ENCODE measurements at regions not wholly inside any gene's neighbourhood (a gene's known extent, or its start where the extent isn't known, plus 50 kb on each side); places are given as distances from the start of the nearest gene placed in this dataset.

DNA sequence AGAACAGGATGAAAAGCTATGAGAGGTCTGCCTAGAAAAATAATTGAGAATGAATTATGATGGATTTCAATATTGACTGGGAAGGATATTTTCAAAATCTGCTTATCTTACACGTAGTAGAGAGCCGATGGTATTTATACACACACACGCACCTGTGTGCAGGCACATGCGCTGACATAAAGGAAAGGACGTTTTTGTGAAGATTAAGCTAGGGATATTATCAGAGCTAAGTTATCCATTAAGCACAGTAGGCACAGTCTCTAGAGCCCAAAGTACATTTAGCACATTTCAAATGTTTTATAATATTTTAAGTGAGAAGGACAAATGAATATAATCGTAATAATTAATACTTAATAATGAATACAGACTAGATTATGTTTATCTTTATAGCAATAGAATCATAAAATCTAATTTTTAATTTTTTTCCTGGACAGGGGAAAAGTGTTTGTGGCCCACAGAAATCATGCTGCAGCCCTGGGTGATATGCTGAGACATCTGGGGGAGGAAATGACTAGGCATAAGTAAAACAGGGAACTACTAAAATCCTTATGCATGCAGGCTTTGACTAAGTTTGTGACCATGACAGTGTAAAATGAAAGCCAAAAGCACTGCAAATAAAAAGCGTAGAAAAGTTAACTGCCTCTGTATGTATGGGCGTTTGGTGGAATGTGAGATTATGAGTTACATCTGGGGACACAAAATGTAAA, 146.1 kb downstream of the KITLG start:
- 8% methylated on average over 2 of the region's 8 CpGs for WGBS (ENCODE audit: insufficient coverage, low lambda C conversion rate)

DNA sequence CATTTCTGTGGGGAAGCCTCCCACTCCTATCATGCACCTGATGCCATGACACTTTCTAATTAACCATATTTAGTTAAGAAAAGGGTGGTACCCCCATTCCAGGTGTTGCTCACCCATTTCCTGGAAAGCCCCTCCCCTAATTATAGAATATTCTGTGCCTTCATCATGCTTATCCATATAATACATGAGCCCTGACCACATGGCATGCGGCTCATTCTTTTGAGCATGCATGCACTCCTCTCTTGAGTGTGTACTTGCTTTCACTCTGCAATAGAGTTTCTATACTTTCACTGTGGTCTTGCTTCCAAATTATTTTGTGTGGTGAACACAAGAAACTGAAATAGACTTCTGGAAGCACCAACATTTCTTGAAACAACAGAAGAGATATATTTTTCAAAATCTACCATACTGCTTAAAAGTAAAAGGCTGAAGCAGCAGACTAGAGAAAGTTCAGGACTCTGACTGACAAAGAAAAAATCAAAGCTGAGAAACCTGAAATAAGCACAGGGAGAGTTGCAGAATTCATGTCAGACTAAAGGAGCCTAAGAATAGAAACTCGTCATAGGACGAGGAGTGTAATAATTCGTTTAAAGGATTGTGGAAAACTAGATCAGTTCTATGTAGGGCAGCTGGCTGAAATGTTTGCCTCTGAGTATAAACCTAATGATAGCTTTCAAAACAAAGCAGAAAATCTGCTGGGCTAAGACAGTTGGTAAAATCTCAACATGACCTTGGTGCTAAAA, 144.8 kb downstream of the KITLG start:
- no peaks in the 10 kb centered on the region for H3K27me3 ChIP-seq (ENCODE audit: control insufficient read depth, insufficient read depth, low read length)
- H3K9me3 ChIP-seq (ENCODE audit: control insufficient read depth, low read depth, low read length): no peaks in the 10 kb centered on the region
- no peak overlapping the region for H3K27ac ChIP-seq (ENCODE audit: low read length)
- H3K4me3 ChIP-seq (ENCODE audit: low read length): no peak overlapping the region
- no peaks in the 10 kb centered on the region for H3K36me3 ChIP-seq (ENCODE audit: control insufficient read depth, insufficient read depth, low read length)
- 100% methylated on average over 1 of the region's 4 CpGs for WGBS (ENCODE audit: insufficient coverage, low lambda C conversion rate)
- H3K4me1 ChIP-seq (ENCODE audit: control insufficient read depth, insufficient read depth, low read length): peaks cover 7% of the 10 kb centered on the region
- no peak for DNase-seq

More for the DNA sequence above, 146.1 kb downstream of the KITLG start:
- H3K36me3 ChIP-seq (ENCODE audit: control insufficient read depth, insufficient read depth, low read length): no peaks in the 10 kb centered on the region
- no peaks in the 10 kb centered on the region for H3K27me3 ChIP-seq (ENCODE audit: control insufficient read depth, insufficient read depth, low read length)
- peak in 1 of 2 donors; percentile 22 for DNase-seq
- no peaks in the 10 kb centered on the region for H3K9me3 ChIP-seq (ENCODE audit: control insufficient read depth, low read depth, low read length)
- H3K4me1 ChIP-seq (ENCODE audit: control insufficient read depth, insufficient read depth, low read length): peaks cover 7% of the 10 kb centered on the region
- H3K27ac ChIP-seq (ENCODE audit: low read length): no peak overlapping the region
- H3K4me3 ChIP-seq (ENCODE audit: low read length): no peak overlapping the region

DNA sequence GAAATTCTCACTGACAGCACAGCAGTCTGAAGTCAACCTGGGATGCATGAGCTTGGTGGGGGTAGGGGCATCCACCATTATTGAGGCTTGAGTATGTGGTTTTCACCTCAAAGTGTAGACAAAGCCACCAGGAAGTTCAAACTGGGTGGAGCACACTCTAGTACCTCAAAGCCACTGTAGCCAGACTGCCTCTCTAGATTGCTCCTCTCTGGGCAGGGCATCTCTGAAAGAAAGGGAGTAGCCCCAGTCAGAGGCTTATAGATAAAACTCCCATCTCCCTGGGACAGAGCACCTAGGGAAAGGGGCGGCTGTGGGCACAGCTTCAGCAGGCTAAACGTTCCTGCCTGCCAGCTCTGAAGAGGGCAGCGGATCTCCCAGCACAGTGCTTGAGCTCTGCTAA, 143.0 kb downstream of the KITLG start:
- no CpG with 5 or more reads among the region's 3 CpGs for WGBS (ENCODE audit: insufficient coverage, low lambda C conversion rate)
- no peaks in the 10 kb centered on the region for H3K36me3 ChIP-seq (ENCODE audit: control insufficient read depth, insufficient read depth, low read length)
- H3K27me3 ChIP-seq (ENCODE audit: control insufficient read depth, insufficient read depth, low read length): no peaks in the 10 kb centered on the region
- no peaks in the 10 kb centered on the region for H3K9me3 ChIP-seq (ENCODE audit: control insufficient read depth, low read depth, low read length)
- no peak for DNase-seq
- no peak overlapping the region for H3K4me3 ChIP-seq (ENCODE audit: low read length)
- H3K4me1 ChIP-seq (ENCODE audit: control insufficient read depth, insufficient read depth, low read length): peaks cover 7% of the 10 kb centered on the region
- no peak overlapping the region for H3K27ac ChIP-seq (ENCODE audit: low read length)
